ENCODE measurements at regions not wholly inside any gene's neighbourhood (a gene's known extent, or its start where the extent isn't known, plus 50 kb on each side); places are given as distances from the start of the nearest gene placed in this dataset.

GRCh38 chr4:54915276-54915675 lies 210.1 kb downstream of the KDR start:
- no peak for DNase-seq

DNA sequence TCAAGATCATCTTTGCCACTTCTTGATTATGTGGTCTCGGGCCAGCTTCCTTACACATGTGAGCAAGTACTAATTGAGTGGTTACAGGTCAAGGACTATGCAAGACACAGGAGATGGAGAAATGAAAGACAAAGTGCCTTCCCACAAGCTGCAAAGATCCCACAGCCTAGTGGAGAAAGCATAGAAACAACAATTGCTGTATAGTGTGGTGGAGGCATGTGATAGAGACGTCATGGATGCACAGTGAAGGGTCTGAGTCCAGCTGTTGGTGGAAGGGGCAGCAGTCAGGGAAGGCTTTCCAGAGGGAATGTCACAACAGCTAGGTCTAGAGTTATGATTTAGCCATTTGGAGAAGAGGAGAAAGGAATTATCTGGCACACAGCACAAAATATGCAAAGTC lies 210.6 kb downstream of the KDR start:
- no peak for DNase-seq

DNA sequence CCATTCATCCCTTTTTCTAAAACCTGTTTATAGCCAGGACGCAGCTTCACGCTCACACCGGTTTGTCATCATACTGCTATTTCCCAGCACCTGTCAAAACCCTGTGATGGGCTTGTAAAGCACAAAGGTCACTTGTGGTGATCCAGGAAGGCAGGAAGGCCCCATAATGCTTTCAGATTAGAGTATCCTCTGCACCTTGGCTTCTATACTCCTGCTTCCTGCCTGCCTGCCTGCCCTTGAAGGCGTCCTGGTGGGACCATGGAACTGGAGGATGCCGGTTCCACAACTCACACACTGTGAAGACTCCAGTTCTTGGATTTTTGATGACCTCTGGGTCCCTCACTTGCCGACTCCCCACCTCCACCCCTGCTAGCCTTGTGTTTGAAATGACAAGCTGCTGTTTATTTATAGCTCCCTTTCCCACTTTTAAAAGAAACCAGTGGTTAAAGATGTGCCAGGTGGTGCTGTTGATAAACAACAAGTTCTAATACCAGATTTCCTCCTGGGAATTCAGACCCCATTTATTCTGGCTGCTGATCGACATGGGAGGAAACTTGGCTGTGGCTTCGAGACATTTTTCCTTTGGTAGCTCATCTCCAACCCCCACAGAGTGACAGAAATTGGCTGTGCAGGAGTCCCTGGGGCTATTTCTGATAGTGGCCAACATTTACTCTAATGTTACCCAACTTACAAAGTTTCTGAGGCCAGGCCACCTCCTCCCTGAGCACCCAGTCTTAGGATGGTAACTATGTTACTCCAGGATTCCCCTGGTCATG lies 211.5 kb downstream of the KDR start:
- no peak for DNase-seq

DNA sequence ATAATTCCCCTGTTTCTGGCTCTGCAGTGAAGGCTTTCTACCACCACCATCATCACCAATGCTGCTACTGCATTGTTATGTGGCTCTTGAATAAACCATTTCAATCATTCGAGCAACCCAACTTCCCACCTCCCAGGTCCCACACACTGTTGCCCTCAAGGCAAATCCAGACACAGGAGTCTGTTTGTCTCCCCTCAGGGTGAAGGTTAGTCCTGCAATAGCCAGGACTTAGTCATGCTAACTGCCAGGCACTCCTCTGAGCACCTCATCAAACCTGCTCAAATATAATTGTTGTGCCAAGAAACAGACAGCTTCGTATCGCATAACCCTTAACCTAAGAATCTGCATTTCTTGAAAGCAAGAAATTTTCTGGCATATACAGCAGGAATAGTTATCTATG lies 213.2 kb downstream of the KDR start:
- DNase-seq = no peak

DNA sequence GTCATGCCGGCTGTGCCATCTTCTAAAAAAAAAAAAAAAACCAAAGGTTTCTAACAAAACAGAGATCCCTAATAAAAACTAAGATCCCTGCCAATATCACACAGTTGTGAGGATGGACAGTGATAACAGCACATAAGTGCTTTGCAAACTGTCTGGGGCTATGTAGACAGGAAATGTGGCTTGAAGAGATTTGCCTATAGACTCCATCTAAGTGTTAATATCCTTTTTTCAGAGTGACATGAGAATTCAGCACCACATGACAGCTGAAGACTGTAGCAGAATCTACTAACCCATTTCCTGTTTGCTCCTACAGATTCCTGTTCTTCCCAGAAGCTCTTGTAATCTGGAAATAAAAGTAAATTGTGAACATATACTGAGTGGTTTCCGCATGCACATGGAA lies 215.4 kb downstream of the KDR start:
- no peak for DNase-seq

GRCh38 chr4:54908763-54909162 lies 216.6 kb downstream of the KDR start:
- DNase-seq = no peak

- no peak for DNase-seq
Measured at GRCh38 chr4:54904953-54905352, 220.4 kb downstream of the KDR start.

DNA sequence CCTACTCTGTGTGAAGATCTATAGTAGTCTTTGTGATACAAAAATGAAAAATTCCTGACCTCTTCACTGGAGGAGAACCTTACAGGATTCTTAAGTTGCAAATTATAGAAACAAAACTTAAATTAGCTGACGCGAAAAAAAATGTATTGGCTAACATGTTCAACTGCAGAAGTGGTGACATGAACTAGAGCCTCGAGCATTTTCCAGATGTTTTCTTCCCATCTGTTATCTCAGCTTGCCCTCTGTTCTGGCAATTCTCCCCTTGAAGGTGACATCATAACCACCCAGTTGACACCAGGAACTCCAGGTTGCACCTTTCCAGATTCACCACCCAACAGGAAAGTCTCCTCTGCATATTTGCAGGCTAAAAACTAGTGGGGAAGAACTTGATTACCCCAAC lies 222.4 kb downstream of the KDR start:
- DNase-seq = no peak

DNA sequence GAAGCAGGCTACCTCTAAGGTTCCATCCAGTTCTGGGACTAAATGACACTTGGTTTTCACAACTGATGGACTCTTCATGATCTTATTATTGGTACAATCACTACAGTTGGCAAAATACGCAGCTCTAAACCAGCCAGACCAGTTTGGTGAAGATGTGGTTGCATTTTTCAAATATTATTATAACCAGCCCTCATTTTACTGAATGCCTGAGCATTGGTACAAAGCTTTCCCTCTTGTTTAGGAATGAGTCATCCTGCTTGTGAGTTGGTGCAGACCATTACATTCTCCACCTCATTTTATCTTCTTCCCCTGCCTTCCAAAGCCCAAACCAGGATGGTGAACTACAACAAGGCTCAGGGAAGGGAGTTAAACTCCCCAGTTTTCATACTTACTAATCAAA lies 223.1 kb downstream of the KDR start:
- no peak for DNase-seq

DNA sequence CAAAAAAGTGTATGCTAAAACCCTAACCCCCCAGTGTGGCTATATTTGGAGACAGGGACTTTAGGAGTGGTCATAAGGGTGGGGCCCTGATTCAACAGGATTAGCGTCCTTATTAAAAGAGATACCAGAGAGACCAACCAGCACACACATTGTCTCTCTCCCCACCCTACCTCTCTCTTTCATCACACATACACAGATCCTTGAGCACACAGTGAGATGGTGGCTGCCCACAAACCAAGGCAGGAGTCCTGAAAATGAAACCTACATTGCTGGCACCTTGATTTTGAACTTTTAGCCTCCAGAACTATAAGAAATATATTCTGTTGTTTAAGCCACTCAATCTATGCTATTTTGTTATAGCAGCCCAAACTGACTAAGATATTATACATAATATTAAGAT lies 224.2 kb downstream of the KDR start:
- DNase-seq = no peak

DNA sequence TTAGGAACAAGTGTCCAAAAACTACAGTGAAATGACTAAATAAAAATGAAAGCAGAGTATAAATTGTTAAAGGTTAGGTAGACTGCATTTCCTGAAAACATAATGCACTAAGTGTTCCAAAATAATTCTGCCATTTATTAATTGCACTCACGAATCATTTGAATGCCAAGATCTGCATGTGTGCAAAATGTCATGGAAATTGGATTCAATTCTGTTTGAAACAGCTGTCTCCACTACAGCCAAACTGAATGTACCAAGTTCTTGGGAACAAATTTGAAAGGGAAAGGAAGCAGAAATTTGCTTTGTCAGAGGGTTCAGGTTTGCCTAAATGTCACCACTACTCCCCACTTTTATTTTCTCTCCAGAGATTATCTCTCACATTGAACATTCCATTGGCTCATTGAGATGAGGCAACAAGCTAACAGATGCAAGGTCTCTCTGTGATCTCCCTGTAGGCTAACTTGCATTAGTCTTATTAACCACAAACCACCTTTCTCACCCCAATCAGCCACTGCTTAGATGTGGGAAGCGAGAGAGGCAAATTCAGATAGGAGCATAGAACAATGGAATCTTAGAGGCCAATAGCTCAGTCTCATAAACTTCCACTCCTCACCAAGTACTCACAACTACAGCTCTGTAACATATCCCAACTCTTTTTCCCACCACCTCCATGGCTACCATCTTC lies 226.6 kb downstream of the KDR start:
- no peak for DNase-seq

DNA sequence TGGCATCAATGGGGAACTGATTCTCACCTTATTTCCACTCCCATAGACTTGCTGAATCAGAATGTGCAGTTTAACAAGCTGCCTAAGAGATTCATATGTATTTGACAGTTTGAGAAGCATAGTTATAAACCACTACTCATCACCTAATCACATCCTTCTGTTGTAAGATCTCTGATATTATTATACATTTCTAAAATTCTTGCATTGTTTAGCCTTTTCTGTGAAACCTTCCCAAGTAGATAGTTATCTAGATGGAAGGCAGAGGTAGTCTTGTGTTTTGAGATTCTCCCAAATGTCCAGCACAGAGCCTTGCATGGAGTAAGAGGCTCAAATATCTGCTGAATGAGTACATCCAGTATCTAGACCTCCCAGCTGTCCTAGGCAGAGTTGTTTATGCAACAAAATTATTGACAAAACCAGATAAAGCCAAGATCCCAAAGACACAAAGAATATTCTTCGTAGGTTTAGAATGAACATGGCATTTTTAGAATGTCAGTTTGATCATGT lies 227.3 kb downstream of the KDR start:
- no peak for DNase-seq

- no peak for DNase-seq
Measured at GRCh38 chr4:54897590-54897989, 227.8 kb downstream of the KDR start.

- DNase-seq = no peak
Measured at GRCh38 chr4:54882616-54883015, 224.9 kb downstream of the KIT start.

DNA sequence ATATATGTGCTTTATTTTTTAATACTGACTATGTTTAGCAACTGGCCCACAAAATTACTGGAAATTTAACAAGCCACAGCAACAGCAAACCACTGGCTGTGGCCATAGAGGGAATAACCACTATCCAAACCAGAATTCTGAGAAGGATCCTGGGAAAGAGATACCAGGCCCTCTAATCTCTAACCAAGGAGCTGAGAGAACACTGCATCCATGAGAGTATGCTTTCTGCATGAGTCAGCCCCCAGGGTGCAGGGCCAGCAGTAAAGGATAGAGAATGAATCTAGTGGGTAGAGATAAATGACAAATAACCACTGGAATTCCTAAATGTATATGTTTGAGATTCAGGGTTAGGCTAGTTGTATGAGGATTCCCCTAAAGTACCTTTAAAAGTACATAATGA lies 221.8 kb downstream of the KIT start:
- DNase-seq = no peak

- no peak for DNase-seq
Measured at GRCh38 chr4:54877006-54877405, 219.2 kb downstream of the KIT start.

DNA sequence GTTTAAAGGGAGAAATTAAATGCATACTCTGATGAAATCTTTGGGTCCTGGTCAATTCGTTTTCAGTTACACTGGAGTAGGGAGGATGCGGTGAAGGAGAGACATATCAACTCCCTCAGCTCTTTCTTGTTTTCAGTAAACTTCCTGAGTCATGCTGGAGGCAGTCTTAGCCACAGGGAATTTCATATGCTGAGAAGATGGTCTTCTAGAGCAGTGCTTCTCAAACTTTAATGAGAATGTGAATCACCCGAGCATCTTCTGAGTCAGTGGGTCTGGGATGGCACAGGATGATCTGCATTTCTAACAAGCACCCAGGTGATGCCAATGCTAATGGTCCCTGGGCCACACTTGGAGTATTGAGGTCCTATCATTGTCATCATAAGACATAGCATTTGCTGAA lies 214.5 kb downstream of the KIT start:
- no peak for DNase-seq

GRCh38 chr4:54863571-54864255 lies 206.0 kb downstream of the KIT start:
- no peak for DNase-seq

- no peak for DNase-seq
Measured at GRCh38 chr4:54861201-54861600, 203.4 kb downstream of the KIT start.

DNA sequence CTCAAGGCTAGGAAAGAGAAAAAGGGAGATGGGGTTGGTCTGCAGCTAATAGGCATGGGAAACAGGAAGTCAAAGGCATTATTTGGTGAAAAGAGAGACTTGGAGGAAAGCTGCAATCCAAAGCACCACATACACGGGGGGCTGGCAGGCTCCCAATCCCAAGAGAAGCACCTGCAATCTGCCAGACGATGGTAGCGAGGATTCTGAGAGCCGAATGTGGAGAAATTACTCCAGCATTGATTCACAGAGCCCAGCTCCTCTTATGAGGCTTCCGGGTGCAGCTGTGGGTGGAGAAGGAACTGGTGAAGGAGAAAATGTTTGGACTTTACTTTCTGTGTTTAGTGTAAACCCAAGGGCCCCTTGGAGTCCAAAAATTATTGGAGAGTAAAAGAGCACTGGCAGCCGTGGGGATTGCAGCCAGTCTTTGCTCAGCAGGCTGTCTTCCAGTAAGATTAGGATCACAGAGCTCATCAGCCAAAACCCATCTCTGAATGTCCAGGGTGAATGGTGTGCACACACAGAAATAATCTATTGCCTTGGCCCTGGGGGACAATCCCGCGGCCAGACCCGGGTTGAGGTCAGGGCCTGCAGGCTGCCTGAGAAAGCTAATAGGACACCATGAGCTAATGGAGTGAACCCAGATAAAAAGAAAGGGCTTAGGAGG lies 197.6 kb downstream of the KIT start:
- DNase-seq = no peak

- DNase-seq = no peak
Measured at GRCh38 chr4:54852602-54853001, 194.8 kb downstream of the KIT start.

DNA sequence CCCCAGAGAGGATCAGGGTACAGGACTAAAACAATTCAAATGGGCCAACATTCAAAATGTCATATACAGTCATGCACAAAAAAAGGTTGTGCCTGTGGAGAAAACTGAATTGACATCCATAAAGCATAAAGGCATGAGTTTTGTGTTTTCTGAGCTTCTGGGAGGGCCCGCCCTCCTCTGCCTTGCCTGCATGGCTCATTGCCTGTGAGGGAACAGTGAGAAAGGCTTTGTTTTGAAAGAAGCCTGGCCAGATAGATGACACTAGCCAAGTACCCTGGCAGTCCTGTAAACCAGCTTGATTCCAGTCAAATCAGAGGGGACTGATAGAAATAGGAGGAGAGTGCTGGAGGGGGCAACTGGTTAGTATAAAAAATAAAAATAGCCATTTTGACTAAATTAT lies 194.3 kb downstream of the KIT start:
- no peak for DNase-seq

- no peak for DNase-seq
Measured at GRCh38 chr4:54844911-54845310, 187.2 kb downstream of the KIT start.

Data from activated CD4-positive, alpha-beta T cell treated with anti-CD3 and anti-CD28 coated beads, Interleukin-2, amount 50 U/mL, for 48 hours (primary cell).